ENCODE measurements at regions not wholly inside any gene's neighbourhood (a gene's known extent, or its start where the extent isn't known, plus 50 kb on each side); places are given as distances from the start of the nearest gene placed in this dataset.

GRCh38 chr4:83660578-83660977, 124.7 kb downstream of the GPAT3 start:
- in situ Hi-C loops (cut with MboI) (no loop called here), intact Hi-C loops (cut with micrococcal nuclease) (no loop called here)
- H3K27me3 ChIP-seq (ENCODE audit: control insufficient read depth in 2 of 2, insufficient read depth in 2 of 2, low read length in 2 of 2), result peaks cover 0 to 4% of the 10 kb centered on the region in 2 experiments; a peak in 2 of 5 replicates
- H3K27ac ChIP-seq (ENCODE audit: extremely low read depth, low read depth, low read length), result no peak overlapping the region
- no peak overlapping the region for H2AFZ ChIP-seq (ENCODE audit: low read depth, low read length)
- ChIA-PET CTCF (ENCODE audit: low intra/inter-chr PET ratio) (no interaction called here), POLR2A (no interaction called here)
- WGBS (ENCODE audit: insufficient coverage, low coverage, missing lambda C conversion rate), result 14% methylated on average over 2 of the region's 2 CpGs
- TF ChIP-seq MCM2 (IDR thresholded peaks at IDR 0.05; ENCODE audit: low read depth) (no peak), USF2 (CRISPR knock-in tag; IDR thresholded peaks at IDR 0.05) (no peak), HNRNPUL1 (IDR thresholded peaks at IDR 0.05; ENCODE audit: low read length) (no peak), HEY1 (CRISPR knock-in tag; IDR thresholded peaks at IDR 0.05; ENCODE audit: borderline replicate concordance) (no peak), MCM7 (IDR thresholded peaks at IDR 0.05) (no peak), ZNF507 (tag; conservative IDR thresholded peaks at IDR 0.05) (no peak), ZNF324 (CRISPR knock-in tag; IDR thresholded peaks at IDR 0.05) (no peak), ZBTB33 (CRISPR knock-in tag; IDR thresholded peaks at IDR 0.05) (no peak)
- H4K20me1 ChIP-seq (replicated peaks; ENCODE audit: control insufficient read depth, insufficient read depth, low read length), result no peaks in the 10 kb centered on the region
- no peak overlapping the region for H3K4me3 ChIP-seq
- DNase-seq (ENCODE audit: extremely low read depth in 1 of 4, low spot score in 3 of 4) (no peak), FAIRE-seq (no peak), ATAC-seq (no peak)
- no peaks in the 10 kb centered on the region for H3K4me1 ChIP-seq (replicated peaks in 1 of 2; ENCODE audit: control insufficient read depth in 2 of 2, insufficient read depth in 2 of 2, low read length in 2 of 2)
- H3K79me2 ChIP-seq (ENCODE audit: control insufficient read depth, insufficient read depth, low read length), result no peaks in the 10 kb centered on the region
- H3K9ac ChIP-seq (ENCODE audit: insufficient read depth in 1 of 2, low read depth in 2 of 2, low read length in 2 of 2), result no peak overlapping the region
- no peaks in the 10 kb centered on the region for H3K9me3 ChIP-seq (replicated peaks; ENCODE audit: control insufficient read depth, insufficient read depth, low read depth, low read length)
- H3K9me1 ChIP-seq (ENCODE audit: control insufficient read depth, insufficient read depth, low read length), result no peaks in the 10 kb centered on the region
- no TSS peak for BruUV-seq (replicated peaks)
- H3K36me3 ChIP-seq (ENCODE audit: control insufficient read depth, insufficient read depth, low read length), result no peaks in the 10 kb centered on the region
- no peak overlapping the region for H3K4me2 ChIP-seq (ENCODE audit: insufficient read depth, low read length)

Data from K562 (cell line).